IgD-negative memory B cell (primary cell): ENCODE measurements at regions not wholly inside any gene's neighbourhood (a gene's known extent, or its start where the extent isn't known, plus 50 kb on each side); places are given as distances from the start of the nearest gene placed in this dataset.

Experiments used
- H3K27ac Mint-ChIP-seq, 3 donors: one replicate each; pipeline ENCODE4 v1.8.0; 2020 to 2022; ENCODE audit warnings: mild to moderate bottlenecking in 3 of 3, mixed read lengths in 3 of 3, moderate library complexity in 1 of 3
- H3K27me3 Mint-ChIP-seq: one replicate; pipeline ENCODE4 v1.8.0; 2021; ENCODE audit warnings: mixed read lengths
- H3K36me3 Mint-ChIP-seq: one replicate; pipeline ENCODE4 v1.8.0; 2020; ENCODE audit warnings: mild to moderate bottlenecking, mixed read lengths
- H3K4me1 Mint-ChIP-seq, 3 donors: one replicate each; pipeline ENCODE4 v1.8.0; 2020 to 2022; ENCODE audit warnings: mixed read lengths in 3 of 3, mild to moderate bottlenecking in 1 of 3
- H3K4me3 Mint-ChIP-seq, 4 donors: one replicate each; pipeline ENCODE4 v1.8.0; 2020 to 2022; ENCODE audit warnings: mild to moderate bottlenecking in 4 of 4, mixed read lengths in 4 of 4, moderate library complexity in 3 of 4
- H3K9me3 Mint-ChIP-seq, 3 donors: one replicate each; pipeline ENCODE4 v1.8.0; 2020 to 2021; ENCODE audit warnings: mixed read lengths in 3 of 3, mild to moderate bottlenecking in 1 of 3

DNA sequence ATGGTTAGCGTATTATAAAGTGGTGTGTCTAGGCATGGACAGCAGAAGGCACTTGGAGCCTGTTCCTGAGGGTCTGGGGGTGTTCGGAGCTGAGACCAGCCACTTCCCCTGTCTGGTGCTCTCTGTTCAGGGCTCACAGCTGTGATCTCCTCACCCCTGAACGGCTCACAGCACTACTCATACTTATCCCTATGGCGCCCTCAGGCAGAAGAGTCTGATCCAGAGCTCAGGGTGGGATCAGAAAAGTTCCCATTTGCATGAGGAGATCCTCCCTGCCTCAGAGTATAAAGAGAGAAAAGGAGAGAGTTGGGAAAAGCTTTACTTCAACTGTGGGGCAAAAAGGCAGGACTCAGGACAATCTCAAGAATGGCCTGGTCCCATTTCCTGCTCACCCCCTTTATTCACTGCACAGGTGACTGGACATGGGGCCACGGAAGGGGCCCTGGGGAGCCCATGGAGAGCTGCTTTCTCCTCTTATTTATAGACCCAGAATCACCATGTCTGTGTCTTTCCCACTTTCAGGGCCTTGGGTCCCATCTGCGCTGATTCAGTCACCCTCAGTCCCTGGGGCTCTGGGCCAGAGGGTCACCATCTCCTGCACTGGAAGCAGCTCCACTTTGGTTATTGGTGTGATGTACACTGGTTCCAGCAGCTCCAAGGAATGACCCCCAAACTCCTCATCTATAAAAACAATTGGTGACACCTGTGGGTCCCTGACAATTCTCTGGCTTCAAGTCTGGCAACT lies 97.0 kb upstream of the TOP3B start:
- no peaks in the 10 kb centered on the region for H3K27me3 Mint-ChIP-seq
- no peaks in the 10 kb centered on the region for H3K9me3 Mint-ChIP-seq
- no peak overlapping the region for H3K4me3 Mint-ChIP-seq
- no peak overlapping the region for H3K27ac Mint-ChIP-seq
- H3K36me3 Mint-ChIP-seq = peaks cover 3% of the 10 kb centered on the region
- peaks cover 0 to 12% (median 3%) of the 10 kb centered on the region in 3 donors for H3K4me1 Mint-ChIP-seq

DNA sequence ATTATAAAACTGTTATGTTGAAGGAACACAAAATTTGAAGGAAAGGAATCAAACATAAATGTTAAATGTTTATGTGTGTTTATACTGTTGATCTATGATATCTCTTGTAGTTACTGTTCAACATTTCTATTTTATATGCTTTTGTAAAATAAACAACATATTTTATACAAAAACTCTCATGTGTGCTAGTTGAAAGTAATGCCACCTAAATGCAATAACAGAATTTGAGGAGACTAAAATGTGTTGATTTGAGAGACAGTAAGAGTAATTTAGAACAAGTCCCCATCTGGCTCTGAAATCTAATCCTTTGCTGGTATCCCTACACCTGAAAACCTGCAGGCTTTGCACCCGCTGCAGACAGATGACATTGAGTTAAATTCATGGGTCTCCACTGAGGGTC lies 95.7 kb upstream of the TOP3B start:
- Mint-ChIP-seq H3K27ac (no peak overlapping the region), H3K36me3 (peaks cover 3% of the 10 kb centered on the region), H3K4me3 (no peak overlapping the region), H3K9me3 (no peaks in the 10 kb centered on the region), H3K27me3 (no peaks in the 10 kb centered on the region), H3K4me1 (peaks cover 0 to 10% (median 0%) of the 10 kb centered on the region in 3 donors)

DNA sequence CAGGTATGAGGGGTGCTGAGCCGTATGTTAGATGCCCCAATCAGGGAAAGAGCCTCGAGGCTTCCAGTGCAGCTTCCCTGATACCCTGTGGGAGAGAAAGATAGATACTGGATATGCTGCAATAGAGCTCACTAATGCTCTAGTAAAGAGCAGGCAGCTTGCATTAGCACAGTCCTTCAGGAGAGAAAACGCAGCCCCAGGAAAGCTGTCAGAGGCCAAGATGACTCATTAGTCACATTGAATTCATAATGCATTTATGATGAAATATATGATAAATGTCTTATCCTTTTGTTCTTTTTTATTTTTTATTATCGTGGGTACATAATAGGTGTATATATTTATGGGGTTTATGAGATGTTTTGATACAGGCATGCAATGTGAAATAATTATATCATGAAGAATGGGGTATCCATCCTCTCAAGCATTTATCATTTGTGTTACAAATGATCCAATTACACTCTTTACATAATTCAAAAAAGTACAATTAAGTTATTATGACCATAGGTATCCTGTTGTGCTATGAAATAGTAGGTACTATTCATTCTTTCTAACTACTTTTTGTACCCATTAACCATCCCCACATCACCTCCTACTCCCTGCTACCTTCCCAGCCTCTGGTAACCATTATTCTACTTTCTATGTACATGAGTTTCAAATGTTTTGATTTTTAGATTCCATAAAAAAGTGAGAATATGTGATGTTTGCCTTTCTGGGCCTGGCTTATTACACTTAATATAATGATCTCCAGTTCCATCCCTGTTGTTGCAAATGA lies 94.5 kb upstream of the TOP3B start:
- no peaks in the 10 kb centered on the region for H3K9me3 Mint-ChIP-seq
- H3K36me3 Mint-ChIP-seq = peaks cover 3% of the 10 kb centered on the region
- no peaks in the 10 kb centered on the region for H3K27me3 Mint-ChIP-seq
- H3K4me1 Mint-ChIP-seq = peaks cover 0 to 5% (median 0%) of the 10 kb centered on the region in 3 donors
- no peak overlapping the region for H3K4me3 Mint-ChIP-seq
- peak overlapping the region in 1 of 3 donors; percentile 28 for H3K27ac Mint-ChIP-seq

DNA sequence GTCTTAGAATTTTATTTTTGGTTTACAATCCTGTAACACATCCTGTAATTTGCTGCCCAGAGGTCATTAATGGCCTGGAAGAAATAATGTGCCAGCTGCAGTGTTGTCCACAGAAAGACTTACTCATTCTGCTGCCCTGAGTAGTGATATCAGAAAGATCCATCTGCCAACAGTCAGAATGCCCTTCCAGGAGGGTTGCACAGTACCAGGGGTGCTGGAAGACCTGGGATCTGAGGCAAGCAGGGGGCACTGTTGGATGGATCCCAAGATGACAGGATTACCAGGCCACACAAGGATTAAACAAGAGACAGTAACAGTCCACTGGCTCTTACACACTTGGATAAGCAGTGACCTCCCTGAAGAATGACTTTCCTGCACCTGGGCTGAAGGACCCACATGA lies 93.8 kb upstream of the TOP3B start:
- Mint-ChIP-seq H3K36me3 (peaks cover 2% of the 10 kb centered on the region), H3K27ac (no peak overlapping the region), H3K9me3 (no peaks in the 10 kb centered on the region), H3K4me1 (peaks cover 0 to 3% (median 0%) of the 10 kb centered on the region in 3 donors), H3K27me3 (no peaks in the 10 kb centered on the region), H3K4me3 (no peak overlapping the region)

DNA sequence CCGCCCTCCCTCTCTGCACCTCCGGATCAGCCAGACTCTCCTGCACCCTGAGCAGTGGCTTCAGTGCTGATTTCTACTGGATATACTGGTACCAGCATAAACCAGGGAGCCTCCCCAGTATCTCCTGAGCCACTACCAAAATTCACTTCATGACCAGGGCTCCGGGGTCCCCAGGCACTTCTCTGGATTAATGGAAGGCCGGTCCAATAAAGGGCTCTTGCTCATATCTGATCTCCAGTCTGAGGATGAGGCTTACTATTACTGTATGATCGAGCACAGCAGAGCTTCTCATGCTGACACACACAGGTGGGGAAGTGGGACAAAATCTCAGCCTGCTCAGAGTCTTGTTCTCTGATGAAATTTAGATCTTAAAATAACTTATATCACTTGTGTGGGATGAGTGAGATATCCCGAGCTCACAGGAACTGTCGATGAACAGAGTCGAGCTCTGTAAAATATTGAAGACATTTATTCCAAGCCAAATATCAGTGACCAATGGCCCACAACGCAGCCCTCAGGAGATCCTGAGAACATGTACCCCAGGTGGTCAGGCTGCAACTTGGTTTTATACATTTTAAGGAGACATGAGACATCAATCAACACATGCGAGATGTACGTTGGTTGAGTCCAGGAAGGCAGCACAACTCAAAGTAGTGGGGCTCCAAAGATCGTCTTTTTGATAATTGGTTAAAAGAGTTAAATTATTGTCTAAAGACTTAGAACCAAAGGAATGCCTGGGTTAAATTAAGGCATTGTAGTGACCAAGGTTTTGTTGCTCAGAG lies 93.0 kb upstream of the TOP3B start:
- no peaks in the 10 kb centered on the region for H3K27me3 Mint-ChIP-seq
- no peaks in the 10 kb centered on the region for H3K9me3 Mint-ChIP-seq
- H3K4me1 Mint-ChIP-seq = peaks cover 0 to 3% (median 0%) of the 10 kb centered on the region in 3 donors
- no peak overlapping the region for H3K4me3 Mint-ChIP-seq
- H3K36me3 Mint-ChIP-seq = no peaks in the 10 kb centered on the region
- H3K27ac Mint-ChIP-seq = peak overlapping the region in 1 of 3 donors; percentile 34

DNA sequence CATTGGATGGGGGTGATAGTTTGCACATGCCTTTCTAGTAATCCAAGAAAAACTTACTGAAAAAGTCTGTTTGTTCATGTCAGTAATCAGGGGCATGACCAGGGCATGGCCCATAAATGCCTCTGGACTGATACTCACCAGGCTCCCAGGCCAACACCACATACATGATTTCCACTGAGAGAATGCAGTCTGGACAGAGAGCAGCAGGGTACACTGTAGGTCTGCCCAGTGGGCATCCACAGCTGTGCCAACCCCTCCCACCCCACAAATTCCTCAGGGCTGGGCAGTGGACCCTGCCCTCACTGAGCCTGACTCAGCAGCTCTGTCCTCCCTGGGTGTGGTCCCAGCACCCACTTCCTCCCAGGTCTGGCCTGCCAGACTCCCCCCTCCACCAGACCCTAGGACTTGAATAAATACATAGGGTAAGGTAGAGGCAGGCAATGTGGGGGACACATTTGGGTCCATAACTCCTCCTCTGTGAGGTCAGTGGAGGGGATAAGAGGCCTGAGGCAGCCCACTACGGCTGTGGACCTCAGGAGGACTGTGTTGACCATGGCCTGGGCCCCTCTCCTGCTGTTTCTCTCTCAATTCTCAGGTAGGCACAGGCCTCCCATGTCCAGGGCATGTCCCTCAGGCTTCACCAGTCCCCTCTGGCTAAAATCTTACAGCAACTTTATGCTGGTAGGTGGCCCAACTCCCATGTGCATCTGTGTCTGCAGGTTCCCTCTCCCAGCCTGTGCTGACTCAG lies 92.2 kb upstream of the TOP3B start:
- Mint-ChIP-seq H3K27me3 (no peaks in the 10 kb centered on the region), H3K4me1 (peaks cover 0 to 4% (median 0%) of the 10 kb centered on the region in 3 donors), H3K36me3 (no peaks in the 10 kb centered on the region), H3K9me3 (no peaks in the 10 kb centered on the region), H3K4me3 (no peak overlapping the region), H3K27ac (peak overlapping the region in 1 of 3 donors; percentile 34)

DNA sequence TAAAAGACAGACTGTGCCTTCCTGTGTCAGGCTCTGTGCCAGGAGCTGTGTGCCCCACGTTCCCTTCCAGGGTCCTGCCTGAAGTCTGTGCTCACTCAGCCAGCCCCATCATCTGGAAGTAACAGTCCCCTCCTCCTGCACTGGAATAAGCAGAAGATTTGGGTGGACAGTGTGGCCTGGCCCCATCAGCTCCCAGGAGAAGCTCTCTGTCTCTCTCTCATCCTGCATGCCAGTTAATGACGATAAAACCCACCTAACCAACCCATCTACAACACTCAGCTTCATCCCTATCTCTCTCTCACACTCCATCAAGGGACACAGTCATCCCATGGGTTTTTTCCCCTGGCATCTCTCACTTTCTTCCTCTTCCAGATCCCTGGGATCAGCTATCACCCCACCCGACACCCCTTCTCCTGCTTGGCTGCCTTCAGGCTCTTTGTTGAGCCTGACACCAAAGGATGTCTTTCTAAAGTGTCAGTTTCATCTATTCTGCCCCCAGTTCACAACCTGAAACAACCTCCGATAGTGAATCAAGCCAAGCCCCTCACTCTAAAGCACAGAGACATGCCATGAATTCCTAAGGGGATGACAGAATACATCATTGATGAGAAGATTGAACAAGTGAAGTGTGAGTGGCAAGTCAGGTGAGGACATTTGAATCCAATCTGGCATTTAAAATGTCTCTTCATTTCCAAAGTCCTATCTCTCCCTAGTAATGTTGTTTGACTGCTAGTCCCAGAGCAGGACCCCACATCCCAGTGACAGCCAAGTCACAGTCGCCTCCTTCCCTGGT lies 91.4 kb upstream of the TOP3B start:
- no peaks in the 10 kb centered on the region for H3K9me3 Mint-ChIP-seq
- no peak overlapping the region for H3K27ac Mint-ChIP-seq
- H3K36me3 Mint-ChIP-seq = no peaks in the 10 kb centered on the region
- H3K4me1 Mint-ChIP-seq = peaks cover 0 to 4% (median 0%) of the 10 kb centered on the region in 3 donors
- H3K27me3 Mint-ChIP-seq = peaks cover 1% of the 10 kb centered on the region
- no peak overlapping the region for H3K4me3 Mint-ChIP-seq

DNA sequence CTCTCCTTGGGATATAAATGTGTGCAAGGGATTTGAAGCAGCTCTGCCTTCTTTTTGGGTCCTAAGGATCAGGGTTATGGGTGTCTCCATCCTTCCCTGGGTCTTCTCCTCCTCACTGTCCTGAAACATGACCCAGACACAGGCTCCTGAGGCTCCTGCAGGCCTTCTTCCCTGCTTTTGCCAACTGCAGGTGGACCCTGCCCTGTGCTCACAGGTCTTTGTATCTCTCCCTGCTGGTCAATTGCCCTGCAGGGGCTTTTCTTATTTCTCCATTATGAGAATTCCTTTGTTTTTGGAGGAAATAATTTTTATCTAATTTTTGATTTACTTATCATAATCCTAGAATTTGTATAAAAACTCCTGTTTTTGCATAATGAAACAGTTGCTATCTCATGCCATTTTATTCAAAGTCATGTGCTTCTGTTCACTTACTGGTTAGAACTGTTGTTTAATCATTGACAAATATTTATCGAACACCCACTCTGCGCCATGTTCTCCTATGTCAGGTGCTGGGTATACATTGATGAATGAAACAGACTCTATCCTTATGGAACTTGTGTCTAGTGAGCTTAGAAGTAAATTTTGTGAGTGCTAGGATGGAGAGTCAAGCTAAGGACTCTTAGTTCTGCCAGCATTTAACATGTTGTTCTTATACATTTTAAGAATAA lies 89.7 kb upstream of the TOP3B start:
- Mint-ChIP-seq H3K4me1 (peaks cover 0 to 4% (median 2%) of the 10 kb centered on the region in 3 donors), H3K27me3 (peaks cover 2% of the 10 kb centered on the region), H3K27ac (no peak overlapping the region), H3K9me3 (no peaks in the 10 kb centered on the region), H3K4me3 (no peak overlapping the region), H3K36me3 (no peaks in the 10 kb centered on the region)

DNA sequence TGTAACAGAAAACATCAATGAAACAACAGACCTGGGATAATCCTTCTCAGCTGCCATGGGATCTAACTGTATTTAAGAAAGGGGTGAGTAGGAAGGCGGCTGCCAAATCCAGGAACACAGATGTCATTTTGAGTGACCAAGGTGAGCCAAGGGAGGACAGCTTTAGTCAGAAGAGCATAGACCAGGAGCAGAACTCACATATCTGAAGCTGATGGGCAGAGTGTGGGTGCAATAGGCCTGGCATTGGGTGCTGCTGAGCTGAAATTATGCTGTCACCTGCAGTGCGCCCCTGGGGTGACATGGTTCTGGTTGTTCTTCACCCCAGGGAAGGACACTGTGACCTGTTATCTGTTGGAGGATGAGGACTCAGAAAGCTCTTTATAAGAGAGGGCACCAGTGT lies 88.9 kb upstream of the TOP3B start:
- H3K27me3 Mint-ChIP-seq = peaks cover 2% of the 10 kb centered on the region
- no peak overlapping the region for H3K27ac Mint-ChIP-seq
- H3K9me3 Mint-ChIP-seq = no peaks in the 10 kb centered on the region
- no peak overlapping the region for H3K4me3 Mint-ChIP-seq
- H3K36me3 Mint-ChIP-seq = no peaks in the 10 kb centered on the region
- H3K4me1 Mint-ChIP-seq = peaks cover 0 to 4% (median 2%) of the 10 kb centered on the region in 3 donors

DNA sequence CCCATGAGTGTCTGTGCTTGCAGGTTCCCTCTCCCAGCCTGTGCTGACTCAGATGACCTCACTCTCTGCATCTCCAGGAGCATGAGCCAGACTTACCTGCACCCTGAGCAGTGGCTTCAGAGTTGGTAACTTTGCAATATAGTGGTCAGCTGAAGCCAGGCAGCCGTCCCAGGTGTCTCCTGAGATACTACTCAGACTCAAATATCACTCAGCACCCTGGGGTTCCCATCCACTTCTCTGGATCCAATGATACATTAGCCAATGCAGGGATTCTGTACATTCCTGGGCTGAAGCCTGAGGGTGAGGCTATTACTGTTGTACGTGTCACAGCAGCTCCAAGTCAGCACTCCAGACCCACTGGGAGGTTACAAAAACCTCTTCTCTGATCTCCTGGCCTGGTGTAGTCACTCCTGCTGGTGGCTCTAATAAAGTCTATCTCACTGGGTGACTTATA lies 87.8 kb upstream of the TOP3B start:
- H3K9me3 Mint-ChIP-seq = no peaks in the 10 kb centered on the region
- peaks cover 0 to 4% (median 2%) of the 10 kb centered on the region in 3 donors for H3K4me1 Mint-ChIP-seq
- H3K4me3 Mint-ChIP-seq = no peak overlapping the region
- peaks cover 2% of the 10 kb centered on the region for H3K27me3 Mint-ChIP-seq
- H3K36me3 Mint-ChIP-seq = no peaks in the 10 kb centered on the region
- H3K27ac Mint-ChIP-seq = no peak overlapping the region

DNA sequence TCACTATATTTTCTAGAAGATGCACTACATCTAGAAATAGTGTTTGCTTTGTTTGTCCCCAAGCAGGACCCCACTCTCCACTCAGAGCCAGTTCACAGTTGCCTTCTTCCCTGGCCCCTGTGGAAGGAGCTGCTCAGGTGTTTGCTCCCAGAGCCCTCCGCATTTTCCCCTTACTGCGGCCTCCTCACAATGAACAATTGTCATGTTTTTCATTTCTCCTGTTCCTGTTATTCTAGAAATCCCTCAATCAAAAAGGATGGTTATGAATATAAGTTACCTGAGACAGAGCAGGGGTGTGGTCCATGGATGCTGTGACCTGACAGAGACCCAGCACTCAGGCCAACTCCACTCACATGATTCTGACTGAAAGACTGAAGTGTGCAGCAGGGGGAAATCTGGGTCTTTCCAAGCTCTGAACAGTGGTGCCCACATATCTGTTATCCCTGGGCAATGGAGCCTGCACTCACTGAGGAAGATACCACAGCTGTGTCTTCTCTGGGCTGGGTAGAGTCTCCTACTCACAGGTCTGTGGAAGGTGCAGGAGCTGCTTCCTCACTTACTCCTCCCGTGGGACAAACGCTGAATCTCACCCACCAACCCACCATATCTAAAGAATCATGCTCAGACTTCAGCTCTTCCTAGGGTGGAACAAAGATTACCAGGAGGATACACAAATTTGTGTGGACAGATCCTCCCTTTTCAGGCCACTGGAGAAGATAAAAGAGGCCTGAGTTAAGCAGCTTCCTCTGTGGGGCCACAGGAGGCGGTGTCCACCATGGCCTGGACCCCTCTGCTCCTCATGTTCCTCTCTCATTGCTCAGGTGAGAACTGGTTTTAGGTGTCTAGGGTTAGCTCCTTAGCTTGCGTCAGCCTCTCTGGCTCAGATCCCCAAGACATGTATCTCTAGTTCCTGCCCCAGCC lies 87.1 kb upstream of the TOP3B start:
- Mint-ChIP-seq H3K36me3 (no peaks in the 10 kb centered on the region), H3K27ac (no peak overlapping the region), H3K4me3 (no peak overlapping the region), H3K4me1 (peaks cover 0 to 4% (median 2%) of the 10 kb centered on the region in 3 donors), H3K27me3 (peaks cover 2% of the 10 kb centered on the region), H3K9me3 (no peaks in the 10 kb centered on the region)

DNA sequence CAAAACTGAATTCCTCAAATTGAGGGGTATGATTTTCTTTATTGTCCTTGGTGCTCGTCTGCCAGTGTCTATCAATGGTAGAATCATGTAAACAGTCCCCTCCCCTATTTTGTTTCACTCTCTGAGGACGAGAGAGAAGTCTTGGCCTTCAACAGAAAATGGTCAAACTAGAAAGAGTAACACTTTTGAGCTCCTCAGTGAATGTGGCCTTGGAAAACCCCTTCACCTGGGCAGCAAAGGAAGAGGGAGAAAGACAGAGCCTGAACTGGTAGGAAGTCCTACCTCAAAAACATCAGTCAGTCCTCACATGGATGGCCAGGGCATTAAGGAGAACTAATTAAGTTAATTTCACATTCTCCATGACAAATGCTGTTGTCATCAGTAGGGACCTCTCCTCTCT lies 86.1 kb upstream of the TOP3B start:
- Mint-ChIP-seq H3K4me3 (no peak overlapping the region), H3K9me3 (no peaks in the 10 kb centered on the region), H3K4me1 (peaks cover 0 to 4% (median 2%) of the 10 kb centered on the region in 3 donors), H3K27me3 (peaks cover 2% of the 10 kb centered on the region), H3K36me3 (no peaks in the 10 kb centered on the region), H3K27ac (no peak overlapping the region)

DNA sequence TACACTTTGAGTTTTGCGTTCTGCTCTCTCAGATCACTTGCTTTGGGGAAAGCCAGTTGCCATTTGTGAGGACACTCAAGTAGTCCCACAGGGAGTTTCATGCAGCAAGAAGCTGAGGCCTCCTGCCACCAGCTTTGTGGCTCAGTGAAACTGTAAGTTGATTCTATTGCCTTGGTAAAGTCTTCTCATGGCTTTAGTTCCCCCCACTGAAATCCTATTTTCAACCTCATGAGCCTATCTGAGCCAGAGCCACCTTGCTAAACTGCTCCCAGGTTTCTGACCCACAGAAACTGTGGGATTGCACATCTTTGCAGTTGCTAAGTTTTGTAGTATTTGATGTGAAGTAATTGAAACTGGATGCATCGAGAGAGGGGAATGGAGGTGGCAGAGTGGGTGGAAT lies 85.4 kb upstream of the TOP3B start:
- no peaks in the 10 kb centered on the region for H3K9me3 Mint-ChIP-seq
- H3K4me1 Mint-ChIP-seq = peaks cover 0 to 4% (median 2%) of the 10 kb centered on the region in 3 donors
- no peak overlapping the region for H3K4me3 Mint-ChIP-seq
- no peak overlapping the region for H3K27ac Mint-ChIP-seq
- H3K27me3 Mint-ChIP-seq = peaks cover 2% of the 10 kb centered on the region
- no peaks in the 10 kb centered on the region for H3K36me3 Mint-ChIP-seq
